Fibroblast of lung (primary cell): ENCODE measurements at regions not wholly inside any gene's neighbourhood (a gene's known extent, or its start where the extent isn't known, plus 50 kb on each side); places are given as distances from the start of the nearest gene placed in this dataset.

Experiments used
- CTCF ChIP-seq, 2 donors: IDR thresholded peaks in 1 of 2; conservative IDR thresholded peaks in 1 of 2; 1 replicate in 1 of 2; 2 replicates in 1 of 2; pipeline ENCODE4 v1.5.1; 2011 to 2012; ENCODE audit warnings: low read length in 2 of 2, control low read depth in 1 of 2, inconsistent platforms in 1 of 2, low read depth in 1 of 2, mild to moderate bottlenecking in 1 of 2
- EZH2 ChIP-seq: IDR thresholded peaks from 2 replicates; pipeline ENCODE4 v1.5.1; 2012; ENCODE audit warnings: low read length, control low read depth, mild to moderate bottlenecking; ENCODE audit errors: missing control alignments

- no peak for TF ChIP-seq CTCF (conservative IDR thresholded peaks at IDR 0.05 in 1 of 2, IDR thresholded peaks at IDR 0.05 in 1 of 2; ENCODE audit: low read depth in 1 of 2, low read length in 2 of 2)
- TF ChIP-seq EZH2 = no peak
These were observed 245.6 kb upstream of the ADAMTS5 start for GRCh38 chr21:27212441-27212840.
